BJ (cell line): ENCODE measurements at regions not wholly inside any gene's neighbourhood (a gene's known extent, or its start where the extent isn't known, plus 50 kb on each side); places are given as distances from the start of the nearest gene placed in this dataset.

Experiments used
- CTCF ChIA-PET: fragments of 350-600 bp; formaldehyde crosslinking; extraction: SDS; loops from one replicate; lab custom pipeline; 2021; ENCODE audit warnings: antibody characterized with exemption, inconsistent platforms; lab: Yijun Ruan, JAX
- POLR2A ChIA-PET: fragments of 300-600 bp; sonication (Branson Sonifier 250); formaldehyde crosslinking; extraction: SDS; loops from one replicate; lab custom pipeline; 2021; ENCODE audit warnings: antibody characterized with exemption; lab: Charles Lee
- DNase-seq: peaks from one replicate; pipeline ENCODE4 v3.0.0-alpha.2; 2011; ENCODE audit warnings: low read depth
- H3K27me3 ChIP-seq: 2 replicates; pipeline ENCODE4 v1.6.0; 2011; ENCODE audit warnings: low read length; ENCODE audit not compliant: control insufficient read depth, insufficient read depth
- H3K36me3 ChIP-seq: 2 replicates; pipeline ENCODE4 v1.5.1; 2011; ENCODE audit warnings: low read length; ENCODE audit not compliant: control insufficient read depth, insufficient read depth
- H3K4me3 ChIP-seq: 2 replicates; pipeline ENCODE4 v1.5.1; 2011; ENCODE audit warnings: low read depth, mild to moderate bottlenecking, control low read depth, low read length
- TF ChIP-seq, protein P1 (sequence below): IDR thresholded peaks from 2 replicates; pipeline ENCODE4 v1.5.1; 2011; ENCODE audit warnings: low read depth, mild to moderate bottlenecking, control low read depth, inconsistent platforms, low read length, moderate library complexity; ENCODE audit not compliant: insufficient read depth

DNA sequence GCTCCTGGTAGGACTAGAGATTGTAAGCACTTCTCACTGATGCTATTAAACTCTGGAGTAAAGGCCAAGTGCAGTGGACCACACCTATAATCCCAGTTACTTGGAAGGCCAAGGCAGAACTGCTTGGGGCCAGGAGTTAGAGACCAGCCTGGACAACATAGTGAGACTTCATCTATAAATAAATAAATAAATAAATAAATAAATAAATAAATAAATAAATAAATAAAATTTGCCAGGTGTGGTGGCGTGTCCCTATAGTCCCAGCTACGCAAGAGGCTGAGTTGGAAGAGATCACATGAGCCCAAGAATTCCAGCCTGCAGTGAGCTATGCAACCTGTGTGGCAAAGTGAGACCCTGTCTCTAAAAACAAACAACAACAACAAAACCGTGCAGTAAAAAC lies 1475.7 kb downstream of the REEP3 start:
- CTCF ChIA-PET: no interaction called here
- no peaks in the 10 kb centered on the region for H3K27me3 ChIP-seq
- TF ChIP-seq, protein P1, sequence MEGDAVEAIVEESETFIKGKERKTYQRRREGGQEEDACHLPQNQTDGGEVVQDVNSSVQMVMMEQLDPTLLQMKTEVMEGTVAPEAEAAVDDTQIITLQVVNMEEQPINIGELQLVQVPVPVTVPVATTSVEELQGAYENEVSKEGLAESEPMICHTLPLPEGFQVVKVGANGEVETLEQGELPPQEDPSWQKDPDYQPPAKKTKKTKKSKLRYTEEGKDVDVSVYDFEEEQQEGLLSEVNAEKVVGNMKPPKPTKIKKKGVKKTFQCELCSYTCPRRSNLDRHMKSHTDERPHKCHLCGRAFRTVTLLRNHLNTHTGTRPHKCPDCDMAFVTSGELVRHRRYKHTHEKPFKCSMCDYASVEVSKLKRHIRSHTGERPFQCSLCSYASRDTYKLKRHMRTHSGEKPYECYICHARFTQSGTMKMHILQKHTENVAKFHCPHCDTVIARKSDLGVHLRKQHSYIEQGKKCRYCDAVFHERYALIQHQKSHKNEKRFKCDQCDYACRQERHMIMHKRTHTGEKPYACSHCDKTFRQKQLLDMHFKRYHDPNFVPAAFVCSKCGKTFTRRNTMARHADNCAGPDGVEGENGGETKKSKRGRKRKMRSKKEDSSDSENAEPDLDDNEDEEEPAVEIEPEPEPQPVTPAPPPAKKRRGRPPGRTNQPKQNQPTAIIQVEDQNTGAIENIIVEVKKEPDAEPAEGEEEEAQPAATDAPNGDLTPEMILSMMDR: no peak
- H3K36me3 ChIP-seq: no peaks in the 10 kb centered on the region
- POLR2A ChIA-PET: no interaction called here
- no peak overlapping the region for H3K4me3 ChIP-seq
- no peak for DNase-seq

DNA sequence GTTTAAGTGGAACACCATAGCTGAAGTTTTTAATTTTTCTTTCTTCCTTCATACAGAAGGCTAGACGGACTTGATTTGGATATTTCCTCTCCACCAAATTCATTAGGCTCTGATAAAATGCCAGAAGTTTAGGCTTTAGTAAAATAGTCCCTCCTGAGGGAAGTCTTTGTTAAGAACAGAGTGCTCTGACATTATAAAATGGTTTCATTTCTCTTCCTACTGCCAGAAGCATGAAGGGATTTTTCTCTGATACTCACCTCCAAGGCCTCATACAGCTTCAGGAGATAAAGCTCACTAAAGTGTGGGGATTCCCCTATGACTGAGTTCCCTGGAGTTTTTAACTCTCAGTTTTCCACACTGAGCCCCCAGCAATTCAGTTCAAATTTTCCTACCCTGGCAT lies 1489.6 kb downstream of the REEP3 start:
- POLR2A ChIA-PET: no interaction called here
- no peaks in the 10 kb centered on the region for H3K36me3 ChIP-seq
- H3K4me3 ChIP-seq: no peak overlapping the region
- DNase-seq: no peak
- TF ChIP-seq, protein P1: no peak
- H3K27me3 ChIP-seq: no peaks in the 10 kb centered on the region
- CTCF ChIA-PET: no interaction called here

DNA sequence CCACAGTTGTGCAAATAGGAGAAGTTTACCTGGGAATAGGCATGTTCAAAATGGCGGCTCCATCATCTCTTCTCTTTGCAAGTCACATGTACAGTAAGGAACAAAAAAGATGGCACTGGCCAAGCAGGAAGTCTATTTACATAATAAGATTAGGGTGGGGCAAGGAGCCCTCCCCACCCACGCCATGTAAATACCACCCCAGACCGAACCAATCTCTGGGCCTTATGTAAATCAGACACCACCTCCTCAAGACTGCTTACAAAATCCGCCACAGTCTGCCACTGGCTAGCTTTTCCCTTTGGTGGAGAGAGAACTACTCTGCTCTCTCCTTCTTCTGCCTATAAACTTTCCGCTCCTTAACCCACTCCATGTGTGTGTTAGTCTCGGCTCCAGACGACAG lies 1496.3 kb downstream of the REEP3 start:
- no peak for DNase-seq
- TF ChIP-seq, protein P1: no peak
- Histone ChIP-seq H3K27me3 (no peaks in the 10 kb centered on the region), H3K4me3 (no peak overlapping the region), H3K36me3 (no peaks in the 10 kb centered on the region)
- POLR2A ChIA-PET: no interaction called here
- CTCF ChIA-PET: no interaction called here

DNA sequence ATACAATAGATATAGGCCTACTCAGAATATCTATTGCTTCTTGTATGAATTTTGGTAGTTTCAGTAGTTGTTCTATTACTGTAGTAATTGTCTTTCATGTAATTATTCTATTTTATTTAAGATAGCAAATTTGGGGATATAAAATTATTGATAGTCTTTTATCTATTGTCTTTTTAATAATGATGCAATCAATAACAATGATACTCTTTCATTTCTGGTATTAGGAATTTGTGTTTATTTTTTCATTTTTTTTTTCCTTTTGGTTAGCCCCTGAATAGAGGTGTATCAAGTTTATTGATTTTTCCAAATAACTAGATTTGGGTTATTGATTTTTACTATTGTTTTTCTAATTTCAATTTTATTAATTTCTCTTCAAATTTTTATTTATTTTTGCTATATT lies 1503.7 kb downstream of the REEP3 start:
- Histone ChIP-seq H3K4me3 (no peak overlapping the region), H3K27me3 (no peaks in the 10 kb centered on the region), H3K36me3 (no peaks in the 10 kb centered on the region)
- TF ChIP-seq, protein P1: no peak
- no peak for DNase-seq
- POLR2A ChIA-PET: no interaction called here
- CTCF ChIA-PET: no interaction called here

DNA sequence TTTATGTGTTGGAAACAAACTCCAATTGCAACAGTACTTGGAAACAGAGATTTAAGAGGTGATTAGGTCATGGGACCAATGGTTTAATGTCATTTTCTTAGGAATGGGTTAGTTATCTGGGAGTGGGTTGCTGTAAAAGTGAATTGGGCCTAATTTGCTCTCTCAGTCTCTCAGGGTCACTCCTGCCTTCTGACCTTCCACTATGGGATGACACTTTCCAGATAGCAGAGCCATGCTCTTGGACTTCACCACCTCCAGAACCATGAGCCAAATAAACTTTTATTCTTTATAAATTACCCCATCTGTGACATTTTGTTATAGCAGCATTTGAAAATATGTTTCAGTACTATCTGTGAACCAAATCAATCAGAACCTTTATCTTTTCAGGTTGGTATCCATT lies 1509.1 kb downstream of the REEP3 start:
- CTCF ChIA-PET: no interaction called here
- no peaks in the 10 kb centered on the region for H3K27me3 ChIP-seq
- DNase-seq: no peak

More for the DNA sequence above, 1509.1 kb downstream of the REEP3 start:
- Histone ChIP-seq H3K36me3 (no peaks in the 10 kb centered on the region), H3K4me3 (no peak overlapping the region)
- POLR2A ChIA-PET: no interaction called here
- TF ChIP-seq, protein P1: no peak
